H1 (cell line): ENCODE measurements at regions not wholly inside any gene's neighbourhood (a gene's known extent, or its start where the extent isn't known, plus 50 kb on each side); places are given as distances from the start of the nearest gene placed in this dataset.

ENCODE experiments used
- CTCF ChIA-PET: fragments of 300-600 bp; sonication (Branson Sonifier 250); formaldehyde crosslinking; loops from one replicate; lab custom pipeline; 2021; ENCODE audit not compliant: partially characterized antibody; lab: Charles Lee
- POLR2A ChIA-PET: fragments of 300-600 bp; sonication (Branson Sonifier 250); formaldehyde crosslinking; loops from one replicate; lab custom pipeline; 2021; ENCODE audit warnings: inconsistent platforms; ENCODE audit not compliant: partially characterized antibody; lab: Charles Lee
- DNase-seq, 2 experiments: peaks; one replicate each; pipeline versions ENCODE4 v3.0.0 to v3.0.0-alpha.2; 2010 to 2022; ENCODE audit warnings: low spot score in 2 of 2, low read depth in 1 of 2, mixed read lengths in 1 of 2
- FAIRE-seq: peaks from 2 replicates; lab custom pipeline; 2011; peaks lifted over from hg19 to GRCh38; lab: Jason Lieb, UNC
- H2AFZ ChIP-seq: 2 replicates; pipeline ENCODE4 v1.8.1; 2012; ENCODE audit warnings: low read length, inconsistent platforms
- H2AK5ac ChIP-seq: 2 replicates; pipeline ENCODE4 v1.6.1; 2013; ENCODE audit warnings: low read depth, low read length
- H2BK120ac ChIP-seq: replicated peaks from 2 replicates; pipeline ENCODE3; 2013; ENCODE audit warnings: low read depth, low read length, inconsistent platforms
- H2BK12ac ChIP-seq: 2 replicates; pipeline ENCODE4 v1.6.1; 2013; ENCODE audit warnings: low read depth, low read length
- H2BK15ac ChIP-seq: 2 replicates; pipeline ENCODE4 v1.6.1; 2013; ENCODE audit warnings: low read length
- H2BK20ac ChIP-seq: 2 replicates; pipeline ENCODE4 v1.6.1; 2013; ENCODE audit warnings: low read length
- H2BK5ac ChIP-seq: 2 replicates; pipeline ENCODE4 v1.6.1; 2013; ENCODE audit warnings: low read depth, low read length
- H3K14ac ChIP-seq: 2 replicates; pipeline ENCODE4 v1.6.1; 2013; ENCODE audit warnings: inconsistent platforms; ENCODE audit not compliant: insufficient read length
- H3K18ac ChIP-seq: 2 replicates; pipeline ENCODE4 v1.6.1; 2013; ENCODE audit warnings: low read length; ENCODE audit errors: extremely low read depth
- H3K23ac ChIP-seq: 2 replicates; pipeline ENCODE4 v1.6.1; 2013; ENCODE audit warnings: inconsistent platforms; ENCODE audit not compliant: insufficient read length
- H3K23me2 ChIP-seq: 2 replicates; pipeline ENCODE4 v1.6.1; 2013; ENCODE audit warnings: low read depth, low read length
- H3K27ac ChIP-seq: 2 replicates; pipeline ENCODE4 v1.6.1; 2011; ENCODE audit warnings: low read depth, low read length, inconsistent platforms
- H3K27me3 ChIP-seq, 4 experiments: replicated peaks in 1 of 4; 1 replicate in 1 of 4; 2 replicates in 3 of 4; pipeline versions ENCODE4 v1.6.1 to v1.8.1; 2011 to 2013; ENCODE audit warnings: low read length in 3 of 4, mild to moderate bottlenecking in 3 of 4, inconsistent platforms in 2 of 4, mixed read lengths in 2 of 4, moderate library complexity in 1 of 4; ENCODE audit not compliant: control insufficient read depth in 3 of 4, insufficient read depth in 3 of 4; ENCODE audit errors: extremely low read depth in 1 of 4
- H3K36me3 ChIP-seq, 4 experiments: 2 replicates each; pipeline versions ENCODE4 v1.6.1 to v1.8.1; 2011 to 2013; ENCODE audit warnings: mild to moderate bottlenecking in 4 of 4, low read length in 3 of 4, moderate library complexity in 2 of 4, control low read depth in 1 of 4, inconsistent platforms in 1 of 4; ENCODE audit not compliant: insufficient read depth in 4 of 4, control insufficient read depth in 2 of 4
- H3K4ac ChIP-seq: replicated peaks from 2 replicates; pipeline ENCODE3; 2013; ENCODE audit warnings: low read length, low read depth, mixed read lengths, inconsistent platforms; ENCODE audit not compliant: insufficient read length
- H3K4me1 ChIP-seq, 4 experiments: replicated peaks in 1 of 4; 1 replicate in 1 of 4; 2 replicates in 3 of 4; pipeline versions ENCODE4 v1.6.1 to v1.8.1; 2011 to 2013; ENCODE audit warnings: low read length in 3 of 4, inconsistent platforms in 2 of 4, mixed read lengths in 1 of 4; ENCODE audit not compliant: insufficient read depth in 4 of 4, control insufficient read depth in 3 of 4
- H3K4me2 ChIP-seq, 2 experiments: 2 replicates each; pipeline versions ENCODE4 v1.6.1 to v1.8.1; 2011 to 2013; ENCODE audit warnings: low read depth in 2 of 2, low read length in 2 of 2, control low read depth in 1 of 2, inconsistent platforms in 1 of 2, mild to moderate bottlenecking in 1 of 2; ENCODE audit not compliant: insufficient read depth in 1 of 2
- H3K4me3 ChIP-seq, 4 experiments: fragments of 200-600, 300-600 bp in 1 of 4; sonication (generic), shearing (Covaris generic), sonication (Bioruptor Twin) in 1 of 4; 2 replicates each; pipeline versions ENCODE4 v1.5.1 to v1.8.1; 2011 to 2016; ENCODE audit warnings: low read length in 4 of 4, low read depth in 3 of 4, control low read depth in 2 of 4, inconsistent platforms in 2 of 4, mild to moderate bottlenecking in 2 of 4, mixed read lengths in 1 of 4, moderate library complexity in 1 of 4; ENCODE audit not compliant: insufficient read depth in 2 of 4; ENCODE audit errors: extremely low read depth in 1 of 4
- H3K56ac ChIP-seq: replicated peaks from 2 replicates; pipeline ENCODE3; 2013; ENCODE audit warnings: low read depth, mild to moderate bottlenecking, mixed read lengths, low read length, inconsistent platforms; ENCODE audit not compliant: insufficient read length
- H3K79me1 ChIP-seq: 2 replicates; pipeline ENCODE4 v1.6.1; 2013; ENCODE audit warnings: low read depth, low read length, control low read depth
- H3K79me2 ChIP-seq, 2 experiments: 2 replicates each; pipeline versions ENCODE4 v1.6.1 to v1.8.1; 2012 to 2013; ENCODE audit warnings: low read length in 2 of 2, mild to moderate bottlenecking in 2 of 2, inconsistent platforms in 1 of 2; ENCODE audit not compliant: insufficient read depth in 2 of 2, control insufficient read depth in 1 of 2
- H3K9ac ChIP-seq, 4 experiments: replicated peaks in 1 of 4; 1 replicate in 1 of 4; 2 replicates in 3 of 4; pipeline versions ENCODE4 v1.6.1 to v1.8.1; 2011 to 2013; ENCODE audit warnings: low read depth in 3 of 4, low read length in 3 of 4, control low read depth in 2 of 4, mild to moderate bottlenecking in 2 of 4, moderate library complexity in 2 of 4, inconsistent platforms in 1 of 4; ENCODE audit errors: extremely low read depth in 1 of 4
- H3K9me3 ChIP-seq, 2 experiments: 2 replicates each; pipeline versions ENCODE4 v1.6.1 to v1.8.1; 2012 to 2013; ENCODE audit warnings: mild to moderate bottlenecking in 2 of 2, moderate library complexity in 2 of 2, control low read depth in 1 of 2, inconsistent platforms in 1 of 2, low read depth in 1 of 2, low read length in 1 of 2, mixed read lengths in 1 of 2; ENCODE audit not compliant: insufficient read depth in 2 of 2
- H4K20me1 ChIP-seq, 2 experiments: replicated peaks in 1 of 2; 2 replicates each; pipeline versions ENCODE3 to v1.8.1; 2011 to 2013; ENCODE audit warnings: inconsistent platforms in 2 of 2, low read length in 2 of 2, mild to moderate bottlenecking in 1 of 2; ENCODE audit not compliant: insufficient read depth in 2 of 2, control insufficient read depth in 1 of 2
- H4K5ac ChIP-seq: 2 replicates; pipeline ENCODE4 v1.6.1; 2013; ENCODE audit warnings: low read length, low read depth, mixed read lengths, inconsistent platforms; ENCODE audit not compliant: insufficient read length
- H4K8ac ChIP-seq: 2 replicates; pipeline ENCODE4 v1.8.0; 2013; ENCODE audit warnings: mild to moderate bottlenecking, moderate library complexity, low read length, inconsistent platforms; ENCODE audit not compliant: insufficient read depth; ENCODE audit errors: extremely low read depth
- H4K91ac ChIP-seq: replicated peaks from 2 replicates; pipeline ENCODE3; 2013; ENCODE audit warnings: low read length, mixed read lengths, inconsistent platforms; ENCODE audit not compliant: insufficient read length
- CBX5 ChIP-seq: fragments of 300-800, 300-1000 bp; sonication (generic); IDR thresholded peaks from 2 replicates; pipeline ENCODE4 v1.7.1; 2016; ENCODE audit warnings: antibody characterized with exemption, low read length, low read depth
- E2F6 ChIP-seq: IDR thresholded peaks from 2 replicates; pipeline ENCODE4 v1.6.1; 2012; ENCODE audit warnings: inconsistent platforms
- GABPA ChIP-seq: IDR thresholded peaks from 2 replicates; pipeline ENCODE4 v1.6.1; 2011; ENCODE audit warnings: mild to moderate bottlenecking, low read length, moderate library complexity, borderline replicate concordance; ENCODE audit not compliant: insufficient read depth
- GTF2F1 ChIP-seq: IDR thresholded peaks from 2 replicates; pipeline ENCODE4 v1.6.1; 2012; ENCODE audit warnings: low read depth, low read length, improper control_type of control experiment, borderline replicate concordance
- JUN ChIP-seq: IDR thresholded peaks from 2 replicates; pipeline ENCODE4 v1.6.1; 2011; ENCODE audit warnings: low read depth, mild to moderate bottlenecking, improper control_type of control experiment, low read length
- KDM5A ChIP-seq: fragments of 200-600 bp; IDR thresholded peaks from 2 replicates; pipeline ENCODE4 v1.7.1; 2012; ENCODE audit warnings: mild to moderate bottlenecking, low read length, inconsistent platforms, mixed read lengths
- SAP30 ChIP-seq: fragments of 300-600 bp; sonication (generic); IDR thresholded peaks from 2 replicates; pipeline ENCODE4 v1.7.1; 2012; ENCODE audit warnings: low read length, moderate library complexity, mild to moderate bottlenecking, inconsistent platforms; ENCODE audit not compliant: insufficient read depth, insufficient replicate concordance
- SIN3A ChIP-seq, 2 experiments: IDR thresholded peaks in 1 of 2; conservative IDR thresholded peaks in 1 of 2; 2 replicates each; pipeline ENCODE4 v1.6.1; 2011 to 2012; ENCODE audit warnings: low read length in 2 of 2, improper control_type of control experiment in 1 of 2, low read depth in 1 of 2, mild to moderate bottlenecking in 1 of 2
- SP4 ChIP-seq: IDR thresholded peaks from 2 replicates; pipeline ENCODE4 v1.6.1; 2012; ENCODE audit warnings: low read length, inconsistent platforms
- TAF1 ChIP-seq: IDR thresholded peaks from 2 replicates; pipeline ENCODE4 v1.6.1; 2011; ENCODE audit warnings: mild to moderate bottlenecking, low read depth, low read length
- TBP ChIP-seq: IDR thresholded peaks from 2 replicates; pipeline ENCODE4 v1.6.1; 2011; ENCODE audit warnings: low read depth, low read length, improper control_type of control experiment
- TEAD4 ChIP-seq: IDR thresholded peaks from 2 replicates; pipeline ENCODE4 v1.6.1; 2012; ENCODE audit warnings: low read depth, low read length, inconsistent platforms, mixed read lengths
- WGBS, 2 experiments: shearing (Covaris generic) in 1 of 2; methylation state at CpG; one replicate each; pipeline versions ENCODE4 v1.1.6 to v1.1.7; 2013 to 2015; ENCODE audit warnings: low lambda C conversion rate in 2 of 2, mixed read lengths in 2 of 2, inconsistent platforms in 1 of 2, low coverage in 1 of 2, missing lambda C conversion rate in 1 of 2; ENCODE audit not compliant: insufficient replicate concordance in 2 of 2, insufficient coverage in 1 of 2, insufficient read length in 1 of 2; ENCODE audit errors: extremely low coverage in 1 of 2, missing lambda C conversion rate in 1 of 2; 5-methylcytosine and 5-hydroxymethylcytosine counted together

GRCh38 chr20:7650086-7650879 lies 290.0 kb downstream of the HAO1 start:
- no peak overlapping the region for H3K18ac ChIP-seq
- H2AK5ac ChIP-seq, result no peak overlapping the region
- no peak overlapping the region for H3K56ac ChIP-seq
- FAIRE-seq (no peak), DNase-seq (no peak)
- no peak overlapping the region for H2BK20ac ChIP-seq
- H3K79me1 ChIP-seq, result no peaks in the 10 kb centered on the region
- WGBS, 2 experiments, result 96% methylated on average over 6 of the region's 6 CpGs; no CpG with 5 or more reads in 1 of the 2 experiments
- H2AFZ ChIP-seq, result no peak overlapping the region
- no peak overlapping the region for H4K8ac ChIP-seq
- H3K4me2 ChIP-seq, result no peak overlapping the region
- H2BK12ac ChIP-seq, result no peak overlapping the region
- no peak overlapping the region for H3K4ac ChIP-seq
- H3K27me3 ChIP-seq, result no peaks in the 10 kb centered on the region
- no peak overlapping the region for H2BK120ac ChIP-seq
- no peak overlapping the region for H3K9ac ChIP-seq
- H2BK5ac ChIP-seq, result no peak overlapping the region
- no peak overlapping the region for H3K27ac ChIP-seq
- no peaks in the 10 kb centered on the region for H3K79me2 ChIP-seq
- H3K23me2 ChIP-seq, result no peaks in the 10 kb centered on the region
- no peak overlapping the region for H4K91ac ChIP-seq
- ChIA-PET CTCF (interaction anchor here (0.6 kb wide), 1 partner anchor 125 kb away, joined by 3 read pairs; no protein-coding TSS in a partner anchor), POLR2A (no interaction called here)
- H4K5ac ChIP-seq, result no peak overlapping the region
- no peaks in the 10 kb centered on the region; a peak in 1 of 7 replicates for H3K4me1 ChIP-seq
- H2BK15ac ChIP-seq, result no peak overlapping the region
- H3K9me3 ChIP-seq, result no peaks in the 10 kb centered on the region
- no peaks in the 10 kb centered on the region for H4K20me1 ChIP-seq
- no peak overlapping the region for H3K14ac ChIP-seq
- no peaks in the 10 kb centered on the region for H3K36me3 ChIP-seq
- no peak overlapping the region for H3K4me3 ChIP-seq
- H3K23ac ChIP-seq, result no peak overlapping the region
- TF ChIP-seq GABPA (no peak), TBP (no peak), SAP30 (no peak), SP4 (no peak), SIN3A (conservative IDR thresholded peaks at IDR 0.05 in 1 of 2, IDR thresholded peaks at IDR 0.05 in 1 of 2; ENCODE audit: low read depth in 1 of 2, low read length in 2 of 2) (no peak), KDM5A (no peak), TEAD4 (no peak), E2F6 (no peak), TAF1 (no peak), GTF2F1 (no peak), CBX5 (no peak), JUN (no peak)
